ENCODE measurements at regions not wholly inside any gene's neighbourhood (a gene's known extent, or its start where the extent isn't known, plus 50 kb on each side); places are given as distances from the start of the nearest gene placed in this dataset.

DNA sequence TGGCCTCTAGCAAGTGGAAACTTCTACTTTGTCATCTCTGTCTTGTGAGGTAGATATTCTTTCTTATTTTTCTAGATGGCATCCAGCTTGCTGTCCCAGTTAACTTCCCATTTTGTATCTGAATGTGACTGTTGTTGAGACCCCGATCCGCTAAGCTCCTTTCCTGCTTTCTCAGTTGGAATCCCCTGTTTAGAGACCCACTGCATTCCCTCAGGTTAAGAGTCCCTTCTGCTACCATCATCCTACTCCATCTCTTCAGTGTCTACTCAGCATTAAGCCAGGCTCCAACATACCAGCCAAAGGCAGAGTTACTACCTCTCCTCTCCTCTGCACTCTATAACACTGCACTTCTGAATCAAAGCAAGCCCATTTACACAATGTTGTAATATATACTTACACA, 1300.4 kb upstream of the CHAC2 start:
- no peak overlapping the region for H3K4me3 ChIP-seq (replicated peaks; ENCODE audit: low read depth, low read length)
- TF ChIP-seq, protein P1, sequence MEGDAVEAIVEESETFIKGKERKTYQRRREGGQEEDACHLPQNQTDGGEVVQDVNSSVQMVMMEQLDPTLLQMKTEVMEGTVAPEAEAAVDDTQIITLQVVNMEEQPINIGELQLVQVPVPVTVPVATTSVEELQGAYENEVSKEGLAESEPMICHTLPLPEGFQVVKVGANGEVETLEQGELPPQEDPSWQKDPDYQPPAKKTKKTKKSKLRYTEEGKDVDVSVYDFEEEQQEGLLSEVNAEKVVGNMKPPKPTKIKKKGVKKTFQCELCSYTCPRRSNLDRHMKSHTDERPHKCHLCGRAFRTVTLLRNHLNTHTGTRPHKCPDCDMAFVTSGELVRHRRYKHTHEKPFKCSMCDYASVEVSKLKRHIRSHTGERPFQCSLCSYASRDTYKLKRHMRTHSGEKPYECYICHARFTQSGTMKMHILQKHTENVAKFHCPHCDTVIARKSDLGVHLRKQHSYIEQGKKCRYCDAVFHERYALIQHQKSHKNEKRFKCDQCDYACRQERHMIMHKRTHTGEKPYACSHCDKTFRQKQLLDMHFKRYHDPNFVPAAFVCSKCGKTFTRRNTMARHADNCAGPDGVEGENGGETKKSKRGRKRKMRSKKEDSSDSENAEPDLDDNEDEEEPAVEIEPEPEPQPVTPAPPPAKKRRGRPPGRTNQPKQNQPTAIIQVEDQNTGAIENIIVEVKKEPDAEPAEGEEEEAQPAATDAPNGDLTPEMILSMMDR (IDR thresholded peaks at IDR 0.05; ENCODE audit: low read length, missing control alignments): no peak
- no peak for DNase-seq (ENCODE audit: low read depth)

GRCh38 chr2:52465287-52465686, 1302.3 kb upstream of the CHAC2 start:
- H3K4me3 ChIP-seq (replicated peaks; ENCODE audit: low read depth, low read length): no peak overlapping the region
- TF ChIP-seq, protein P1 (IDR thresholded peaks at IDR 0.05; ENCODE audit: low read length, missing control alignments): no peak
- peak; percentile 7 for DNase-seq (ENCODE audit: low read depth)

DNA sequence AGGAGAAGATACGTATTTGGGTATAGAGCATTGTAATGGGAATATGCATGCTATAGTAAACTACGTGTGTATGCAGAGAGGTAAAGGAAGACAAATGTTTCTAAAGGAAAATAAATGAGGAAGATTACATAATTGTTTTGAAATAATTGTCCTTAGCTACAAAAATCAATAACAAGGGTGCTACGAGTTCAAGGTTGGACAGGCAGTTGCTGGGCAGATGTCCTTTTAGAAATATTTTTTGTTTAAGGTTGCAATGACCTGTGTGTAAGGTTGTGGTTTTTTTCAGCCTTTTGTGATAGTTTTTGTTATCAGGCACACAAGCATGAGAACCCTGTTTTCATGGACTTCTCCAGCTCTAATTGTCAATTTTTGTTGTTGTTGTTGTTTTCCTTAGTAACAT, 1304.1 kb upstream of the CHAC2 start:
- TF ChIP-seq, protein P1 (IDR thresholded peaks at IDR 0.05; ENCODE audit: low read length, missing control alignments): no peak
- DNase-seq (ENCODE audit: low read depth): no peak

GRCh38 chr2:52456561-52457377, 1310.8 kb upstream of the CHAC2 start:
- no peak for DNase-seq (ENCODE audit: low read depth)
- TF ChIP-seq, protein P1 (IDR thresholded peaks at IDR 0.05; ENCODE audit: low read length, missing control alignments): no peak

More for the DNA sequence above, 1304.1 kb upstream of the CHAC2 start:
- H3K4me3 ChIP-seq (replicated peaks; ENCODE audit: low read depth, low read length): no peak overlapping the region

GRCh38 chr2:52454962-52455361, 1312.6 kb upstream of the CHAC2 start:
- no peak overlapping the region for H3K4me3 ChIP-seq (replicated peaks; ENCODE audit: low read depth, low read length)
- no peak for DNase-seq (ENCODE audit: low read depth)
- TF ChIP-seq, protein P1 (IDR thresholded peaks at IDR 0.05; ENCODE audit: low read length, missing control alignments): no peak

More at GRCh38 chr2:52456561-52457377, 1310.8 kb upstream of the CHAC2 start:
- no peak overlapping the region for H3K4me3 ChIP-seq (replicated peaks; ENCODE audit: low read depth, low read length)

GRCh38 chr2:52452201-52452600, 1315.4 kb upstream of the CHAC2 start:
- TF ChIP-seq, protein P1 (IDR thresholded peaks at IDR 0.05; ENCODE audit: low read length, missing control alignments): no peak
- H3K4me3 ChIP-seq (replicated peaks; ENCODE audit: low read depth, low read length): no peak overlapping the region
- no peak for DNase-seq (ENCODE audit: low read depth)

DNA sequence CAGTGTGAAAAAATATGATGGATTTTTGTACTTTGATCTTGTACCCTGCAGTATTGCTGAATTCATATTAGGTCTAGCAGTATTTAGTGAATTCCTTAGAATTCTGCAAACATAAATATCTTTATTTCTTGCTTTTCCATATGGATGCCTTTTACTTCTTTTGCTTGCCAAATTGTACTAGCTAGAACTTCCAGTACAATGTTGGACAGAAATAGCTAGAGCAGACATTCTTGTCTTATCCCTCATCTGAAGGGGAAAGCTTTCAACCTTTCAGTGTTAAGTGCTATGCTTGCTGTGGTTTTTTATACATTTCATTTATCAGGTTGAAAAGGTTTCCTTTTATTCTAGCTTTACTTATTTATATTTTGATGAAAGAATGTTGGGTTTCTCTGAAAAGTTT, 1321.9 kb upstream of the CHAC2 start:
- DNase-seq (ENCODE audit: low read depth): no peak
- TF ChIP-seq, protein P1 (IDR thresholded peaks at IDR 0.05; ENCODE audit: low read length, missing control alignments): no peak

More for the DNA sequence above, 1321.9 kb upstream of the CHAC2 start:
- H3K4me3 ChIP-seq (replicated peaks; ENCODE audit: low read depth, low read length): no peak overlapping the region
